ENCODE measurements at regions not wholly inside any gene's neighbourhood (a gene's known extent, or its start where the extent isn't known, plus 50 kb on each side); places are given as distances from the start of the nearest gene placed in this dataset.

GRCh38 chr14:82602794-82603193 lies 1069.1 kb upstream of the SEL1L start:
- no peak overlapping the region for H3K4me3 ChIP-seq
- H3K9me3 ChIP-seq, result no peaks in the 10 kb centered on the region
- in situ Hi-C loops (cut with MboI; ENCODE audit: low pct_ligation_motif_present in 1 of 4, low pct_unique_long_range_greater_than_20kb in 1 of 4, low sequenced_read_pairs in 3 of 4) (no loop called here), intact Hi-C loops (cut with DNase I; ENCODE audit: low total_unique reads) (no loop called here)
- DNase-seq, result no peak
- no peak for TF ChIP-seq POLR2A (IDR thresholded peaks at IDR 0.05)
- no peak for TF ChIP-seq CTCF (IDR thresholded peaks at IDR 0.05)
- no peak for TF ChIP-seq POLR2AphosphoS5 (IDR thresholded peaks at IDR 0.05)
- no peak for TF ChIP-seq EP300 (IDR thresholded peaks at IDR 0.05; ENCODE audit: low read depth)
- H3K36me3 ChIP-seq, result no peaks in the 10 kb centered on the region
- no peak overlapping the region for H3K27ac ChIP-seq
- no peaks in the 10 kb centered on the region for H3K4me1 ChIP-seq
- WGBS, 2 donors (ENCODE audit: low coverage in 1 of 2), result 69 to 84% methylated on average over 1 of the region's 1 CpG
- no peaks in the 10 kb centered on the region for H3K27me3 ChIP-seq

GRCh38 chr14:82604819-82605218 lies 1071.2 kb upstream of the SEL1L start:
- intact Hi-C loops (cut with DNase I; ENCODE audit: low total_unique reads) (no loop called here), in situ Hi-C loops (cut with MboI; ENCODE audit: low pct_ligation_motif_present in 1 of 4, low pct_unique_long_range_greater_than_20kb in 1 of 4, low sequenced_read_pairs in 3 of 4) (no loop called here)
- no peak for TF ChIP-seq POLR2A (IDR thresholded peaks at IDR 0.05)
- TF ChIP-seq EP300 (IDR thresholded peaks at IDR 0.05; ENCODE audit: low read depth), result no peak
- no peak for TF ChIP-seq POLR2AphosphoS5 (IDR thresholded peaks at IDR 0.05)
- no peak for TF ChIP-seq CTCF (IDR thresholded peaks at IDR 0.05)
- Histone ChIP-seq H3K4me3 (no peak overlapping the region), H3K27me3 (no peaks in the 10 kb centered on the region), H3K36me3 (no peaks in the 10 kb centered on the region), H3K9me3 (no peaks in the 10 kb centered on the region), H3K27ac (no peak overlapping the region), H3K4me1 (no peaks in the 10 kb centered on the region)
- DNase-seq, result no peak

- in situ Hi-C loops (cut with MboI; ENCODE audit: low pct_ligation_motif_present in 1 of 4, low pct_unique_long_range_greater_than_20kb in 1 of 4, low sequenced_read_pairs in 3 of 4), result no loop called here
These were observed 1088.3 kb upstream of the SEL1L start for GRCh38 chr14:82621881-82622450.

More at GRCh38 chr14:82621881-82622450, 1088.3 kb upstream of the SEL1L start:
- Histone ChIP-seq H3K4me3 (no peak overlapping the region), H3K27ac (no peak overlapping the region), H3K27me3 (no peaks in the 10 kb centered on the region), H3K36me3 (no peaks in the 10 kb centered on the region), H3K9me3 (no peaks in the 10 kb centered on the region), H3K4me1 (no peaks in the 10 kb centered on the region)
- 84 to 90% methylated on average over 6 to 9 of the region's 9 CpGs for WGBS, 2 donors (ENCODE audit: low coverage in 1 of 2)
- no peak for DNase-seq
- intact Hi-C loops (cut with DNase I; ENCODE audit: low total_unique reads), result no loop called here
- TF ChIP-seq EP300 (IDR thresholded peaks at IDR 0.05; ENCODE audit: low read depth), result no peak
- TF ChIP-seq CTCF (IDR thresholded peaks at IDR 0.05), result no peak
- TF ChIP-seq POLR2AphosphoS5 (IDR thresholded peaks at IDR 0.05), result no peak
- TF ChIP-seq POLR2A (IDR thresholded peaks at IDR 0.05), result no peak

Measured in transverse colon (tissue), 4 donors.